HuH-7 (cell line): ENCODE measurements at regions not wholly inside any gene's neighbourhood (a gene's known extent, or its start where the extent isn't known, plus 50 kb on each side); places are given as distances from the start of the nearest gene placed in this dataset.
A peak's percentile ranks its signal among the peaks of the same experiment; 100 is the strongest.
"Not testable (repeated sequence)": the region's sequence is repeated elsewhere in the genome, so short reads cannot be mapped to it uniquely, and the experiment has no call there.

Experiments used
- DNase-seq: peaks from one replicate; pipeline ENCODE4 v3.0.0; 2011; ENCODE audit warnings: low spot score

DNA sequence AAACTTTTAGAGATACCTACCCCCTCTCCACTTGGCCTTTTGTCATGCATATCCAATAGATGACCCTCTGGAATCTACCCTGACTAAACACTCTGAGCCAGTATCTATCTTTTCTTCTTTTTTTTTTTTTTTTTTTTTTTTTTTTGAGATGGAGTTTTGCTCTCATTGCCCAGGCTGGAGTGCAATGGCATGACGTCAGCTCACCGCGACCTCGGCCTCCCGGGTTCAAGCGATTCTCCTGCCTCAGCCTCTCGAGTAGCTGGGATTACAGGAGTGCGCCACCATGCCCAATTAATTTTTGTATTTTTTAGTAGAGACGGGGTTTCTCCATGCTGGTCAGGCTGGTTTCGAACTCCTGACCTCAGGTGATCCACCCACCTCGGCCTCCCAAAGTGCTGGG lies 50.8 kb upstream of the GRIN2B start:
- DNase-seq, result not testable (repeated sequence)

DNA sequence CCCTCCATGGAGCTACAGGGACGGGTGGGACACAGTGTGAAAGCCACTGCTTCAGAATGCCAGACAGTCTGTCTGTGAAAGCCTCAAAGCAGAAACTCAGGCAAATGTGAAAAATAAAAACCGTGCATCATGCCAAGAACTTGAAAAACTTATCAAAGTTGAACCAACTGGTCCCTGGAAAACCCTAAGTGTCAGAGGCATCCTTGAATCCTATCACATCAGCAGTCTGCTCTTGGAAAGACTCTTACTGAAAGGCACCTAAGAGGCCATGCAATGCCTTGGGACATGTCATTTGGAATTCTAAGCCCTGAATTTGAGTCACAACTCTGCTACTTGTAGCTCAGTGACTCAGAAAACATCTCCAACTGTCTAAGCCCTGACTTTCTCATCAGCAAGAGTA lies 62.4 kb upstream of the GRIN2B start:
- DNase-seq, result no peak

DNA sequence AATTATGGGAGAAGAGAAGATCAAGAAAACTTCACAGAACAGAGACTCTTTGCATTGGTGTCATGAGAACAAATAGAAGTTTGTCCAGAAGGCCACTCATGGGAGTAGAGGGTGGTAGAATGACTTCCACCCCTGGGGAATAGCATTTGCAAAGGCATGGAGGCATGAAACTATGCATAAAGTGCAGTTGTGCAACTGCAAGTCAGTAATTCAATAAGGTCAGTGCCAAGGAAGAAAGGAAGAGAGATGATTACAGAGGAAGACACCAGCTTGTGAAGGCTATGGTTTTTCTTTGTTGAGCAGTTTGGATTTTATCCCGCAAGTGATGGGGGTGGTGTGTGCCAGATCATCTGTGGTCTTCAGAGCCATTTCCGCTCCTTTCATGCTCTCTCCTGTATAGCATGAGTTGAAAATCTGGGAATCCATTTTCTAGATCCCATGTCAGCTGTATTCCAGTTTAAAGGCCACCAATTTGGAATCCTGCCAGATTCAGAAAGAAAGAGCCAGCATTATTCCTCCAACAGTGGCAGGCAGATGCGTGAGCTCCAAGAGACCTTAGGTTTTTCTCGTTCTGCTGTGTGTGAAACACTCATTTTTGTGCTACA lies 67.6 kb upstream of the GRIN2B start:
- no peak for DNase-seq

DNA sequence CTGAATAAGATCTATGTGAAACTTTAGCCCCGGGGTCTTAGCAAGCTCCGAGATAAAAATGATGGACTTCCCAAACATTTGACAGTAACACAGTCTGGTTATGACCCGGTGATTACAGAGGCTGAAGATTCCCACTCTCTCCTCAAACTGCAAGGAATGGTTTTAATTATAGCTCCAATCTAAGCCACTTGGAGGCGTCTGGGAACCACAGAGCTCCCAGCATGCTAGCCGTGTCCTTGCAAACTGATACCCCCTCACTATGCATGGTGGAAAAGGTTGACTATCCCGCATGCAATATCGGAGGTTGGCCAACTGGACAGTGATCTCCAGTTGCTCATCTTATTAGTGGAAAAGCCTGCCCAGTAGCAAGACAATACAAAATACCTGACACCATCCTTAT lies 76.5 kb upstream of the GRIN2B start:
- DNase-seq, result no peak

DNA sequence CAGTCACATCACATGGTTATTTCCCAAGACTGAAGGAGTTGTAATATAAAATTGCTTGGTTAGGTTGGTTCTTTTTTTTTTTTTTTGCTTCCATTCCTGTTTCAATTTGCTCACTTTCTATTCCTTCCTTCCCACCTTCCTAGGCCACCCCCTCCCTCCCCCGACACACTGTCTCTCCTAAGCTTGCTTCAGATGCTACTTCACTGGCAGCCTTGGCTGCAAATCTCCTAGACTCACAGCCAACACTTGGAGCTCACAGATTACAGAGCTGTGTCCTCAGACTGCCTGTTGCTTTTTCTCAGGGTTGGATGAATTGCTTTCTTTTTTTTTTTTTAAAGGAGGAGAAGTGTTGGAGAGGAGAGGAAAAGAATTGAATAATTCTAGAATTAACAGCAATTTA lies 77.3 kb upstream of the GRIN2B start:
- DNase-seq, result no peak

DNA sequence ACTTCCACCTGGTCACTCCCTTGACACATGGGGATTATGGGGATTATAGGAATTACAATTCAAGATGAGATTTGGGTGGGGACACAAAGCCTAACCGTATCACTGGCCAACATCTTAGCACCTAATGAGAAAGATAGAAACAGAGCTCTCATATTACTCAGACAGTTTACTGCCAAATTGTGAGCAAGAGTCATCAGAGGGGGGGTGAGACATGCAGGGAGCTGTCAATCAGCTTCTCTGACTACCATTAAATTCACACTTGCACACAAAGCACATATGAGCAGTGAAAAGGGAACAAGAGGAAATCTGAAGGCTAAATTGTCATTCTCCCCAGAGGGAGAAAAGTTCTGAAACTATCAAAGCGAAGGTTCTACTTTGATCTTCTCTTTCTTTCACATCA lies 78.1 kb upstream of the GRIN2B start:
- no peak for DNase-seq

DNA sequence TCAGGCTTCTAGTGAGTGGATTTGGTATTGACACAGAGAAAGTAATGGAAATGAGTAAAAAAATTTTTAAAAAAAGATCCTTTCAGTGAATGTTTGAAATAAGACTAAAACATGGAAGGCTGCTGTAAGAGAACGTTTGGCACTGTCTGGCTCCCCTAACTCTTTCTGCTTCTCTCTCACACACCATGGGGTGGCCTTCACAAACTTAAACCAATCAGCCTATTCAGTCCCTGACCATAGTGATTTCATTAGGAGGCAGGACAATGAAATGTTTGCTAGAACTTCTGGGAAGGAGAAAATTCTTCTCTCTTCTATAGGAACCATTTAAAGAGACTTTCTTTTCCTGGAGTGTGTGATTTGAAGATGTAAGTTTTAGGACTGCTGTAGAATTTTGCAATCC lies 84.2 kb upstream of the GRIN2B start:
- no peak for DNase-seq

DNA sequence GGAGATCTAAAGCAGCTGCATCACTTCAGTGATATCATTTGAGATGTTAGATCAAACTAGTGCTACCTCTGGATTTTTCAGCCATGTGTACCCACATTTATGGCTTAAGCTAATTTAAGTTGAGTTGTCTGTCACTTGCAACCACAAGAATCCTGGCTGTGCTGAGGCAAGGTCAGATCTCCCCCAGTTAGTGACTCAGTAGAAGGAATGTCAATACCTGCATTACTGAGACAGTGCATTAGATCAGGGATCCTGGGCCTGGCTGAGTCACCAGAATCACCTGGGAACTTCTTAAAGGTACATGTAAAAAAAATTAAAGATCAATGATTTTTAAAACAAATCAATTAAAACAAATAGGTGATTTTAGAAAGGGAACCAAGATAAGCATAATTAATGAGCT lies 84.6 kb upstream of the GRIN2B start:
- DNase-seq, result no peak

DNA sequence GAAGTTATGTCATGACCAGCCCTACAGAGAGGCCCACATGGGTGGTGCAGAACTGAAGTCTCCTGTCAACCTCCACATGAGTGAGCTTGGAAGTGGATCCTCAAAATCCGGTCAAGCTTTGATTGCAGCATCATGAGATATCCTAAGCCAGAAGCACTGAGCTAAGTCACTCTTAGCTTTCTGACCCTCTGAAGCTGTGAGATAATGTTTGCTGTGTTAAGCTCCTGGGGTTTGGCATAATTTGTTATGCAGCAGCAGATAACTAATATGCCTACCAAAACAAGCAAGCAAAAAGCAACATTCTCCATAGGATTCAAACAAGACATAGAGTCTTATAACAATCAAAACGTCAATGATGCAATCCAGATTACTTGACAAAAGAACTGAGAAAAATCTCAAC lies 87.6 kb upstream of the GRIN2B start:
- DNase-seq, result no peak

DNA sequence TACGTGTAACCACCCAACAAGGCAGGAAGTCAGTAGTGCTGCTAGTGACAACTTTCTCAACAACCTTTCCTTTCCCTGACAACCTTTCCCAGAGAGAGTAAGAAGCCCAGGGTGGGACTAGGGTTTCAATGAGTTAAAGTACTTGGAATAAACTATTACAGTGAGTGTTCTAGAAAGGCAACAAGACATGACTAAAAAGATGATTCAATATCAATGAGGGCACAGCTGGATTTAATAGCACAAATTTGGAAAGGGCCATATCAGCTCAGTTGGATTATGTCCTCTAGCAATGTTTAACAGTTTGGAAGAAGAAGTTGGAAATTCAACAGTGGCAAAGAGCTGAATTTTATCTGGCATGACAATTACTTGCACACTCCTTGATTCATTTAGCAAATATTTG lies 90.4 kb upstream of the GRIN2B start:
- DNase-seq, result no peak

DNA sequence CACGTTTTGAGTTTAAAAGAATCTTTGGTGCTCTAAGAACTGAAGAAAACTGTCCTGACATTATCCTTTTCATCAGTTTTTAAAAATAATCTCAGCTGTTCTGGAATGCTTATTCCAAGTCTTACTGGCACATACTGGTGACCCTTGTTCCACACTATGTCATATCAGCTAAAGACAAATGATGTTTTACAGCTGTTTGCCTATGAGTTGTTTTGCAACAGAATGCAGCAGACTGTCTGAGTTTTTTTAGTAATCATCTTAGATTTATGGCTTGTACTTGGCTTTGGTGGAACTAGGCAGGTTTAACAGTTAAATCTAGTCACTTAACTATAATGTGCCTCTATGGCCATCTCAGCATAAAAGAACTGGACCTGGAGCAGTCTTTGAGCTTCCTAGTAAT lies 91.6 kb upstream of the GRIN2B start:
- DNase-seq, result peak; percentile 15

DNA sequence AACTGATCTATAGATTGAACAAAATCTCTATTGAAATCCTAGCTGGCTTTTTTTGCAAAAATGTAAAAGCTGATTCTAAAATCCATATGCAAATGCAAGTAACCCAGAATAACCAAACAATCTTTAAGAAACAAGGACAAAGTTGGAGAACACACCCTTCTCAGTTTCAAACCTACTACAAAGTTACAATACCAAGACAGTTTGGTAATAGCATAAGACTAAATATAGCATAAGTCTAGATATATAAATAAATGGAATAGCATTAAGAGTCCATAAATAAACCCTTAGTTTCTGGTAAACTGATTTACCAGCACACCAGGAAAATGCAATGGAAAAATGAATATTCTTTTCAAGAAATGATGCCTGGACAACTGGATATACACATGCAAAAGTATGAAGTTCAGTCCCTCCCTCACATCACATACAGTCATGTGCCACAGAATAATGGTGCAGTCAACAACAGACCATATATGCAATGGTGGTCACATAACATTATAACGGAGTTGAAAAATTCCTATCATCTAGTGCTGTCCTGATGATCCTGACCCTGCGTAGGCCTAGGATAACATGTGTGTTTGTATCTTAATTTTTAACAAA lies 94.5 kb upstream of the GRIN2B start:
- DNase-seq, result no peak

DNA sequence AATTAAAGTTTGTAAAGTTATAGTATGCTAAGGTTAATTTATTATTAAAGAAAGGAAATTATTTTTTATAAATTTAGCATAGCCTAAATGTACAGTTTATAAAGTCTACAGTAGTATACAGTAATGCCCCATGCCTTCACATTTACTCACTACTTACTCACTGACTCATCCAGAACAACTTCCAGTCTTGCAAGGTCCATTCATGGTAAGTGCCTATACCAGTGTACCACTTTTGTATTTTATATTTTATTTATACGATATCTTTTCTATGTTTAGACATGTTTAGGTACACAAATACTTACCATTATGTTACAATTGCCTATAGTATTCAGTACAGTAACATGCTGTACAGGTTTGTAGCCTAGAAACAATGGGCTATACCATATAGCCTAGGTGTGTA lies 95.1 kb upstream of the GRIN2B start:
- no peak for DNase-seq

DNA sequence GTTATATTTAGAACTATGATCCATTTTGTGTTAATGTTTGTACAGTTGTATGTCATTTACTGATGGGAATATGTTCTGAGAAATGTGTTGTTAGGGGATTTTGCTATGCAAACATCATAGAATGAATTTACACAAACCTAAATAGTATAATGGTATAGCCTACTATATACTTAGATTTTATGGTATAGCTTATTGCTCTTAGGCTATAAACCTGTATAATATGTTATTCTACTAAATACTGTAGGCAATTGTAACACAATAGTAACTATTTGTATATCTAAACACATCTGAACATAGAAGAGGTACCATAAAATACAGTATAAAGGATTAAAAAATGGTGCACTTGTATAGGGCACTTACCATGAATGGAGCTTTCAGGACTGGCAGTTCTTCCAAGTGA lies 105.4 kb upstream of the GRIN2B start:
- no peak for DNase-seq

DNA sequence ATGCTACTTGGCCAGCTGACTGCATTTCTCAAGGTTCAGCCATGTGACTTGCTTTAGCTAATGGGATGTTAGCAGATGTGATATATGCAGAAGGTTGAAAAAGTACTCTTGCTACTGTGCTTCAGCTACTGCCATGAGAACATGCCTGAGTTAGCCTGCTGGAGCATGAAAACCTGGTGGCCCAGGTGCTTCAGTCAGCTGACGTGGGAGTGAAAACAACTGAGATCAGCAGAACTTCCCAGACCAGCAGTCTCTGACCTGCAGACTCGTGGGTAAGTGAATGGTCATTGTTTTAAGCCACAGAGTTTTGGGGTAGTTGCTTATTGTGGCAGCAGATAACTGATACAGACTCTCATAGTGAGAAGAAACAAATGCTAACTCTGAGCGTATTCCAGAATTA lies 118.6 kb upstream of the GRIN2B start:
- no peak for DNase-seq

DNA sequence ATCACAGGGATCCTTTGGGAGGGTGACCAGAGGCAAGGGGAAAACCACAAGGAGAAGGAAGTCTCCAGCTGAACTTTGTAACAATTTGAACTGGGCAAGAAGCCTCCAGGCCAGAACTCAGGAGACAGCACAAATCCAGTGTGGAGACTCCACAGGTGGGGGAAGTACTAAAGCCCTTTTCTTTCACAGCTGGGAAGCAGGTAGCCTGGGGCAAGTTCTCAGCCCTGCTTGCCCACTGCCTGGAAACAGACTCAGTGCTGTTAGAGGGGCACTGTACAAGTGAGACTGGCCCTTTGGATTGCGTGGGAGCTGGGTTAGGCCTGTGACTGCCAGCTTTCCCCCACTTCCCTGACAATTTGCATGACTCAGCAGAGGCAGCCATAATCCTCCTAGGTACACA lies 120.2 kb upstream of the GRIN2B start:
- DNase-seq, result not testable (repeated sequence)

DNA sequence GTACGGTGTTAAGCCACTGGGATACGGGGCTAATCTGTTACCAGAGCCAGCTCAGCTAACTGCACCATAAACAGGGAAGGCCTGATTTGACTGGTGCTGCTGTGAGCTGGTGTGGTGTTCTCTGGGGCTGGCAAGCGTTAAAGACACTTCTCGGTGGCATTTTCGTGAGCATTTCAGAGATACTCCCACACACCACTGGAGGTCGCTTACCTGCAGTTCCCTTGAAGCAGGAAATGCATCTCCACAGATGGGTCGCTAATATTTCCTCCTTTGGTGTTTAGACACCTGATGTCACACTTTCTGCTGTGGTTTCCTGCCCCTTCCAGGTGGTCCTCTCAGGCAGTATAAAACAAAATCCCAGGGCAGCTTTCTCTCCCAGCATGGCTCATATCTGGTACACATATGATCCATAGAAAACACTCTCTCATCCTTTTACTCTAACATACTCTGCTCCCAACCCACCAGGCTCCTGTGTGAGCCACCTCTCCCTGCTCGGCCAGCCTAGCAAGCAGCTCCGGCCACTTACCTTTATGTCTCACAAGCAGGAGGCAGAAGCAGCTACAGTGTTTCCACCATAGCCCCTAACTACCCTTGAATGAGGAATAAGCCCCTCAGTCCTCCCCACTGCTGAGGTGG lies 129.9 kb upstream of the GRIN2B start:
- peak; percentile 36 for DNase-seq

DNA sequence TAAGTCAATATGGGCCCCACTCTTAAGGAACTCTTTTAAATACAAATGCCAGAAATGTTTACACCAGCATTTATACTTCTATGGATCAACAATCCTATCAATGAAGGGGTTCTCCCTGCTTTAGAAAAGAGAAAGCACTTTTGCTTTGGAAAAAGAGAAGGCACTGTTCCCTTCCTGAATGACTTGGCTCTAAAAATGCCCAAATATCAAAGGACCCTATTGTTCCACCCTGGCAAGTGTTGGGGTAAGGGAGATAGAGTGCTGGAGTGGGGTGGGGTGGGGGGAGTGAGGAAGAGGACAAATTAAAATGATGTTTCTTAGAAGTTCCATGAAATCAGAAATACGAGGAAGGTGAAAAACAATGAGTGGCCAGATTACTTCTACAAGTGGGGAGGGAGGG lies 131.6 kb upstream of the GRIN2B start:
- DNase-seq, result no peak

DNA sequence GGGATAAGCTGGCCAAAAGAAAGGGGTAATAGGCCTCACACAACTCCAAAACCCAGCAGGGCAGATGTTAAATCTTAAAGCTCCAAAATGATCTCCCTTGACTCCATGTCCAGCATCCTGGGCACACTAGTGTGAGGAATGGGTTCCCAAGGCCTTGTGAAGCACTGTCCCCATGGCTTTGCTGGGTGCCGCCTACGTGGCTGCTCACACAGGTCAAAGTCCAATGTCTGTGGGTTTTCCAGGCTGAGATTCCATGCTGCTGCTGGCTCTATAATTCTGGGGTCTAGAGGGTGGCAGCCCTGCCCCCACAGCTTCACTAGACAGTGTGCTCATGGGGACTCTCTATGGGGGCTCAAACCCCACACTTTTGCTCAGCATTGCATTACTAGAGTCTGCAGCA lies 145.3 kb upstream of the GRIN2B start:
- DNase-seq, result peak; percentile 20

DNA sequence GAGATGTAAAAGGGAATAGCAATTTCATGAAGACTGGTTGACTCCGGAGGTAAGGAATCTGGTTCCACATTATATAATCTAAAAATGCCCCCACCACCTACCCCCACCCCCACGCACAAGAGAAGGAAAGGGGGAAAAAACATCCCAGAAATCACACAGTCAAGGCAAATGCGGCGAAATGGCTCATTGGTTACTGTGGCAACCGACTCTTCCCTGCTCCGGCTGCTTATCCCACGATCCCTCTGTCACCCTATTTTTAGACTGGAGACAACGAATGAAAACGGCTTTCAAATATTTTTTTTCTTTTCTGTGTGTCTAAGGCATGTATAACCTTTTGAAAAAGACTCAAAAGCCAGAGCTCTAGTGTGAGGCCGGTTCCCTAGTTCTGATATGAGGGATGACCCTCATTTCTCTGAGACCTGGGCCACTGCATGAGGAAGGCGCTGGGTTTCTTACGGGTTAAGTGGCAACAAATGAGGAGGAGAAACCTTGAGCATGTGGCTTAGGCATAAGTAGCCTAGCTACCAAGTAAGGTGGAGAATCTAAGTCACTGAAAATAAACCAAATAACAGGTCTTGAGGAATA lies 148.3 kb upstream of the GRIN2B start:
- DNase-seq, result no peak

DNA sequence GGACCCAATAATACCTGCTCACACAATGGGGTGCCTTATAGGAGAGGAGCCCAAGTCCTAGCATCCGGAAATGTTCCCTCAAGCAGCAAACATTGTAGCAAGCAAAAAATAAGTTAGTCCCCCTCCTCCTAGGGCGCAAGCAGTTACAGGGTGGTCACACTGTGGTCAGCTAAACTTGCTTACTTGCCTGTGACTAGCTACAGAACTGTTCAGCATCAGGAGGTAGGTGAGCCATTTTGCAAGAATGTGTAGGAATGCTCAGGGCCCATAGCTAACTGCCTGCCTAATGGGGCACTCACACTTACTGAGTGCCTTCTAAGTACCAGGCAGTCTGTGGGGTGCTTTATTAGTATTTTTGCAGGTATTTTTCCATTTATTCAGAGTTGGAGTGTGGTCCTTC lies 154.6 kb upstream of the GRIN2B start:
- DNase-seq, result no peak

DNA sequence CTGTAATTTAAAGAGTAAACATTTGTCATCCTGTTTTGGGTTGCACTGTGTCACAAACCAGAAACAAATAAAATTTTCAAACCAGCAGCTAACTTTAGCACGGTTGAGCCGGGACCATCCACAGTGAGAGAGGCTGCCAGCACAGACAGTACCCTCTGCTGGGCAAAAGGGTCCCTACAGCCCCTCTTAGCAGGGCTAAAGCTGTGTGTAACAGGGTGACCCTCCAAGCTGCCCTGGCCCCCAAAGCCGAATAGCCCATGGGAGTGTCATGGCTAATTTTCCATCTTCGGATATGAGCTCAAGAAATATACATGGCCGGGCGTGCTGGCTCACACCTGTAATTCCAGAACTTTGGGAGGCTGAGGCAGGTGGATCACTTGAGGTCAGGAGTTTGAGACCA lies 157.1 kb upstream of the GRIN2B start:
- DNase-seq, result peak; percentile 36

DNA sequence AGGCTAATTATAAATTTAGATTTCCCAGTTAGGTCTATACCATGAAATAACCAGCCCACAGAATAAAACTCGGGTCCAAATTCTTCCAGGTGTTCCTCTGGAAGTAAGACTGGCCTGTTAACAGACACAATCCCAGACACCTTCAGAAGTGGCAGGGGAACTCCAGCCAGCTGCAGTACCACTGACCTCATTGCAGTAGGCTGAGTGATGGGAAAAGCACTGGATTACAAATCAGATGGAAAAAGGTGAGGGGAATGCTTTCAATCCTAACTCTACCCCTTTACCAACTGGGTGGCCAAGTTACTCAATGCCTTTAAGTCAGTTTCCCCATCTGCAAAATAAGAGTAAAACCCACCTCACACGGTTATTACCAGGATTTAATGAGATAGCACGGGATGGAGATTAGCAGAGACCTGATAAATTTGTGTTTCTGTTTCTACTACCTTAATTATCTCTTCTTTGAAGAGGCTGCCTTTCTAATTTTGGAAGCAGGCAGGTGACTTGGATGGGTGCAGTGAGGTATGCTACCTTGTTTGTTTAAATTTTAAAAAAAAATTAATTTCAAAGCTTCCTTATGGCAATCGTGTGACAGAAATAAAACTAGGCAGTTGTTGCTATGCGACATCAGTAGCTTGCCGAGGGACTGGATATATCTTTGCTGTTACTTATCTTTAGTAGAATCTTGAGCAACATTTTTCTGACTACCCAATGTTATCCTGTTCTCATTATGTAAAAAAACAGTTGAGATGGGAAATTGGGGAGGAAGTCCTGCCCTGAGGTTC lies 167.3 kb upstream of the GRIN2B start:
- no peak for DNase-seq
